IPS-NIHi7 (cell line): ENCODE measurements at regions not wholly inside any gene's neighbourhood (a gene's known extent, or its start where the extent isn't known, plus 50 kb on each side); places are given as distances from the start of the nearest gene placed in this dataset.

Source experiments
- DNase-seq: peaks from one replicate; pipeline ENCODE4 v3.0.0; 2012; ENCODE audit warnings: mixed read lengths; ENCODE audit errors: extremely low spot score

GRCh38 chr2:177342736-177343135 is 49.8 kb upstream of the AGPS start:
- no peak for DNase-seq
